Adrenal gland (tissue), 9 donors: ENCODE measurements at regions not wholly inside any gene's neighbourhood (a gene's known extent, or its start where the extent isn't known, plus 50 kb on each side); places are given as distances from the start of the nearest gene placed in this dataset.

Experiments used
- DNase-seq, 7 donors: peaks; one replicate each; pipeline ENCODE4 v3.0.0-alpha.2; 2019 to 2020
- H3K27ac ChIP-seq, 5 donors: fragments of 200-600 bp; sonication (generic) in 4 of 5; 1 replicate in 3 of 5; 2 replicates in 2 of 5; pipeline versions ENCODE4 v1.5.1 to v1.8.0; 2016 to 2020; ENCODE audit warnings: mild to moderate bottlenecking in 1 of 5
- H3K27me3 ChIP-seq: fragments of 200-600 bp; 2 replicates; pipeline ENCODE4 v1.8.0; 2021
- H3K36me3 ChIP-seq, 2 donors: fragments of 200-600 bp; replicated peaks in 1 of 2; 1 replicate in 1 of 2; 2 replicates in 1 of 2; pipeline versions ENCODE4 v1.5.1 to v1.8.0; 2018 to 2022
- H3K4me1 ChIP-seq, 2 donors: fragments of 200-600 bp; replicated peaks in 1 of 2; 1 replicate in 1 of 2; 2 replicates in 1 of 2; pipeline versions ENCODE4 v1.5.1 to v1.8.0; 2018 to 2021
- H3K4me3 ChIP-seq, 4 donors: fragments of 200-600 bp; sonication (generic) in 3 of 4; one replicate each; pipeline ENCODE4 v1.5.1; 2016 to 2018
- H3K9me3 ChIP-seq, 3 donors: fragments of 200-600 bp; sonication (generic) in 1 of 3; replicated peaks in 1 of 3; 1 replicate in 2 of 3; 2 replicates in 1 of 3; pipeline versions ENCODE4 v1.5.1 to v1.8.0; 2016 to 2021
- POLR2A ChIP-seq, 2 donors: fragments of 450-650 bp; IDR thresholded peaks; one replicate each; pipeline ENCODE4 v1.6.1; 2017; ENCODE audit warnings: antibody characterized with exemption in 2 of 2, mild to moderate bottlenecking in 2 of 2, moderate library complexity in 1 of 2
- WGBS, 4 donors: extraction: QIAGEN DNeasy Blood & Tissue Kit in 2 of 4; methylation state at CpG; one replicate each; pipeline versions ENCODE4 v1.1.5 to v1.1.7; 2013 to 2017; 5-methylcytosine and 5-hydroxymethylcytosine counted together
- intact Hi-C, 2 donors: fragments of 100-400 bp; cut with DNase I; formaldehyde crosslinking; loops; one replicate each; pipeline versions ENCODE4 v1.14.1 to v1.15.0; 2022 to 2023
- TF ChIP-seq, protein P1 (sequence below), 6 experiments: fragments of 450-650 bp in 4 of 6; fragments of 200-600 bp in 2 of 6; sonication (generic) in 1 of 6; IDR thresholded peaks; 1 replicate in 5 of 6; 2 replicates in 1 of 6; pipeline versions ENCODE4 v1.5.1 to v1.8.0; 2016 to 2021; ENCODE audit warnings: antibody characterized with exemption in 6 of 6, mild to moderate bottlenecking in 2 of 6, moderate library complexity in 1 of 6
- donor health status: healthy with polysubstance abuse.
- donor health status: Bipolar disorder and iron deficiency.
- donor health status: DM: yes; HTN: yes; CAD: no.
- donor health status: DM: no; HTN: no; CAD: no.
- donor health status: DM: no; HTN: no; CAD: no.

DNA sequence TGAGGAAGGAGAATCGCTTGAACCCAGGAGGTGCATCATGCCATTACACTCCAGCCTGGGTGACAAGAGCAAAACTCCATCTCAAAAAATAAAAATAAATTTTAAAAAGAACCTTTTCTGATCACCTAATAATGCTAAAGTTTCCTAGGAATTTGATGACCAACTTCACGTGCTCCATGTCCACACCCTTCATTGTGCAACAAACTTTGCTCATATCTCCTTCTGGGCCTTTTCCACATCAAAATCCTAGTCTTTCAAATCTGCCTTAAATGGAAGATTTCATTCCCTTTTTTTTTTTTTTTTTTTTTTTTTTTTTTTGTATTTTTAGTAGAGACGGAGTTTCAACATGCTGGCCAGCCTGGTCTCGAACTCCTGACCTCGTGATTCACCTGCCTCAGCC is 112.5 kb upstream of the LOC128125822 start:
- 89 to 95% (median 92%) methylated on average over 5 of the region's 5 CpGs for WGBS, 4 donors
- Histone ChIP-seq H3K9me3 (no peaks in the 10 kb centered on the region), H3K4me1 (no peaks in the 10 kb centered on the region), H3K4me3 (no peak overlapping the region), H3K27me3 (no peaks in the 10 kb centered on the region), H3K36me3 (no peaks in the 10 kb centered on the region), H3K27ac (no peak overlapping the region)
- intact Hi-C loops, result no loop called here
- TF ChIP-seq, protein P1, sequence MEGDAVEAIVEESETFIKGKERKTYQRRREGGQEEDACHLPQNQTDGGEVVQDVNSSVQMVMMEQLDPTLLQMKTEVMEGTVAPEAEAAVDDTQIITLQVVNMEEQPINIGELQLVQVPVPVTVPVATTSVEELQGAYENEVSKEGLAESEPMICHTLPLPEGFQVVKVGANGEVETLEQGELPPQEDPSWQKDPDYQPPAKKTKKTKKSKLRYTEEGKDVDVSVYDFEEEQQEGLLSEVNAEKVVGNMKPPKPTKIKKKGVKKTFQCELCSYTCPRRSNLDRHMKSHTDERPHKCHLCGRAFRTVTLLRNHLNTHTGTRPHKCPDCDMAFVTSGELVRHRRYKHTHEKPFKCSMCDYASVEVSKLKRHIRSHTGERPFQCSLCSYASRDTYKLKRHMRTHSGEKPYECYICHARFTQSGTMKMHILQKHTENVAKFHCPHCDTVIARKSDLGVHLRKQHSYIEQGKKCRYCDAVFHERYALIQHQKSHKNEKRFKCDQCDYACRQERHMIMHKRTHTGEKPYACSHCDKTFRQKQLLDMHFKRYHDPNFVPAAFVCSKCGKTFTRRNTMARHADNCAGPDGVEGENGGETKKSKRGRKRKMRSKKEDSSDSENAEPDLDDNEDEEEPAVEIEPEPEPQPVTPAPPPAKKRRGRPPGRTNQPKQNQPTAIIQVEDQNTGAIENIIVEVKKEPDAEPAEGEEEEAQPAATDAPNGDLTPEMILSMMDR (IDR thresholded peaks at IDR 0.05), result no peak
- TF ChIP-seq POLR2A (IDR thresholded peaks at IDR 0.05), result no peak
- DNase-seq, result no peak

DNA sequence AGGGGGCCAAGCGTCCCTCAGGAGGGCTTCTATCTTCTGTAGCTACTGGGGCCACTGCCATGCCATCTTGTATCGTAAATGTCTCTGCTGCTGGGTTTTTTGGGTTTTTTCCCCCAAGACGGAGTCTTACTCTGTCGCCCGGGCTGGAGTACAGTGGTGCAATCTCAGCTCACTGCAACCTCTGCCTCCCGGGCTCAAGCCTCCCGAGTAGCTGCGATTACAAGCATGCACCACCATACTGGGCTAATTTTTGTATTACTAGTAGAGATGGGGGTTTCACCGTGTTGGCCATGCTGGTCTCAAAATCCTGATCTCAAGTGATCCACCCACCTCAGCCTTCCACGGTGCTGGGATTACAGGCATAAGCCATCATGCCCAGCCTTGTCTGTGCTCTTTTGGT is 111.3 kb upstream of the LOC128125822 start:
- H3K4me3 ChIP-seq, result no peak overlapping the region
- H3K9me3 ChIP-seq, result no peaks in the 10 kb centered on the region
- no peaks in the 10 kb centered on the region for H3K27me3 ChIP-seq
- H3K4me1 ChIP-seq, result no peaks in the 10 kb centered on the region
- no peak overlapping the region for H3K27ac ChIP-seq
- 89 to 95% (median 90%) methylated on average over 10 of the region's 10 CpGs for whole genome bisulfite sequencing, 4 donors
- intact Hi-C loops, result no loop called here
- TF ChIP-seq, protein P1 (IDR thresholded peaks at IDR 0.05), result no peak
- TF ChIP-seq POLR2A (IDR thresholded peaks at IDR 0.05), result no peak
- no peaks in the 10 kb centered on the region for H3K36me3 ChIP-seq
- no peak for DNase-seq

DNA sequence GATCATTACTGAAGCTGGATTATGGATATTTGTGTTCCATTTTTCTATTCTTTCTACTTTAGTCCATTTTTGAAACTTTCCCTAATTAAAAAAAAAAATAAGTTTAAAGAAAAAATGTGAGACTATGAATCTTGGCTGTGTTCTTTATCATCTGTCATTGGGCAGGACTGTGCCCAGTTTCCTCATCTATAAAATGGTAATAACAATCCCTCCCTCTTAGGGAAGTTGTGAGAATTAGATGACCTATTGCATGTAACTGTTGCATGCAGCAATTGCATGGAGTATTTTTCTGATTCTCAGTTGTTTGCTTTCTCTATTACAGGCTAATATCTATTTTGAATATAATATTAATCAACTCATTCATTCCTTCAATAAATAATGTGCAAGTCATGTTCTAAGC is 108.2 kb upstream of the LOC128125822 start:
- Histone ChIP-seq H3K27me3 (no peaks in the 10 kb centered on the region), H3K4me1 (no peaks in the 10 kb centered on the region), H3K4me3 (no peak overlapping the region), H3K27ac (no peak overlapping the region), H3K9me3 (no peaks in the 10 kb centered on the region), H3K36me3 (no peaks in the 10 kb centered on the region)
- TF ChIP-seq, protein P1 (IDR thresholded peaks at IDR 0.05), result no peak
- no peak for TF ChIP-seq POLR2A (IDR thresholded peaks at IDR 0.05)
- intact Hi-C loops, result no loop called here
- DNase-seq, result no peak

DNA sequence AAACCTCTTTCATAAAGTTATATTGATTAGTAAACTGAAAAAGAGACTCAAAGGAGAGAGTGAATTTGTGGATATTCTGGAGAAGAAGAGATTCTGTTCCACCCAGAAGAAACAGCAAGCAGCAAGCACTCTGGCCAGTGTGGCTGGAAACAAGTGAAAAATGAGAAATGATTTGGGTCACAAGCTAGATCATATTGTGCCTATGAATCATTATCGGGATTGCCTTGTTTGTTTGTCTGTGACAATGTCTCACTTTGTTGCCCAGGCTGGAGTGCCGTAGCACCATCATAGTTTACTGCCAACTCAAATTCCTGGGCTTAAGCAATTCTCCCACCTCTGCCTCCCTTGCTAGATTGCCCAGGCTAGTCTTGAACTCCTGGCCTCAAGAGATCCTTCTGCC is 106.5 kb upstream of the LOC128125822 start:
- intact Hi-C loops, result no loop called here
- Histone ChIP-seq H3K9me3 (no peaks in the 10 kb centered on the region), H3K36me3 (no peaks in the 10 kb centered on the region), H3K4me1 (no peaks in the 10 kb centered on the region), H3K4me3 (no peak overlapping the region), H3K27me3 (no peaks in the 10 kb centered on the region), H3K27ac (no peak overlapping the region)
- TF ChIP-seq POLR2A (IDR thresholded peaks at IDR 0.05), result no peak
- TF ChIP-seq, protein P1 (IDR thresholded peaks at IDR 0.05), result no peak
- WGBS, 4 donors, result 65 to 88% (median 77%) methylated on average over 2 of the region's 2 CpGs
- DNase-seq, result no peak
